WTC11 (cell line): ENCODE measurements at regions not wholly inside any gene's neighbourhood (a gene's known extent, or its start where the extent isn't known, plus 50 kb on each side); places are given as distances from the start of the nearest gene placed in this dataset.

Experiments used
- ATAC-seq: fragments of 200-7000 bp; cut with Tn5 transposase; 2 replicates; pipeline ENCODE4 v1.10.0; 2021; ENCODE audit warnings: mild to moderate bottlenecking, moderate library complexity
- CTCF ChIA-PET: fragments of 300-600 bp; sonication (Branson Sonifier 250); formaldehyde crosslinking; loops from one replicate; lab custom pipeline; 2021; ENCODE audit warnings: antibody characterized with exemption; lab: Charles Lee
- POLR2A ChIA-PET: fragments of 350-600 bp; sonication (Branson Sonifier 250); formaldehyde crosslinking; loops from one replicate; lab custom pipeline; 2021; ENCODE audit warnings: antibody characterized with exemption; lab: Charles Lee
- DNase-seq: peaks from one replicate; pipeline ENCODE4 v3.0.0; 2021; ENCODE audit warnings: low spot score
- H3K27ac Mint-ChIP-seq: 2 replicates; pipeline ENCODE4 v1.8.0; 2021; ENCODE audit warnings: mixed read lengths
- H3K27me3 Mint-ChIP-seq: 2 replicates; pipeline ENCODE4 v1.8.0; 2021; ENCODE audit warnings: low read depth, mild to moderate bottlenecking, moderate library complexity, mixed read lengths
- H3K36me3 Mint-ChIP-seq: 2 replicates; pipeline ENCODE4 v1.8.0; 2021; ENCODE audit warnings: mixed read lengths
- H3K4me1 Mint-ChIP-seq: 2 replicates; pipeline ENCODE4 v1.8.0; 2022; ENCODE audit warnings: mixed read lengths
- H3K4me3 Mint-ChIP-seq: 2 replicates; pipeline ENCODE4 v1.8.0; 2021; ENCODE audit warnings: mild to moderate bottlenecking, moderate library complexity, mixed read lengths
- H3K9me3 Mint-ChIP-seq: 2 replicates; pipeline ENCODE4 v1.8.0; 2021; ENCODE audit warnings: mixed read lengths
- ARID4B ChIP-seq: sonication (generic); formaldehyde crosslinking; IDR thresholded peaks from 2 replicates; pipeline ENCODE4 v1.8.0; 2023; ENCODE audit warnings: missing genetic modification reagents, mild to moderate bottlenecking, borderline replicate concordance
- CREB1 ChIP-seq: sonication (generic); formaldehyde crosslinking; IDR thresholded peaks from 2 replicates; pipeline ENCODE4 v1.8.0; 2023; ENCODE audit warnings: mild to moderate bottlenecking, missing genetic modification reagents
- E2F1 ChIP-seq: sonication (generic); formaldehyde crosslinking; IDR thresholded peaks from 2 replicates; pipeline ENCODE4 v1.8.0; 2022; ENCODE audit warnings: mild to moderate bottlenecking, missing genetic modification reagents
- FOXP1 ChIP-seq: sonication (generic); formaldehyde crosslinking; IDR thresholded peaks from 2 replicates; pipeline ENCODE4 v1.8.0; 2022; ENCODE audit warnings: missing genetic modification reagents, mild to moderate bottlenecking, moderate library complexity, borderline replicate concordance
- IRF2 ChIP-seq: sonication (generic); formaldehyde crosslinking; IDR thresholded peaks from 2 replicates; pipeline ENCODE4 v1.8.0; 2022; ENCODE audit warnings: low read depth, missing genetic modification reagents, borderline replicate concordance
- PRDM15 ChIP-seq: sonication (generic); formaldehyde crosslinking; IDR thresholded peaks from 2 replicates; pipeline ENCODE4 v1.8.0; 2022; ENCODE audit warnings: missing genetic modification reagents
- SOX15 ChIP-seq: fragments of 250-450 bp; sonication (Bioruptor Pico); IDR thresholded peaks from 2 replicates; pipeline ENCODE4 v1.9.0; 2021; ENCODE audit warnings: mild to moderate bottlenecking
- TEAD1 ChIP-seq: sonication (generic); formaldehyde crosslinking; IDR thresholded peaks from 2 replicates; pipeline ENCODE4 v1.8.0; 2022; ENCODE audit warnings: mild to moderate bottlenecking, missing genetic modification reagents
- ZBTB21 ChIP-seq: sonication (generic); formaldehyde crosslinking; IDR thresholded peaks from 2 replicates; pipeline ENCODE4 v1.8.1; 2023; ENCODE audit warnings: mild to moderate bottlenecking, missing genetic modification reagents, borderline replicate concordance
- ZNF219 ChIP-seq: sonication (generic); formaldehyde crosslinking; IDR thresholded peaks from 2 replicates; pipeline ENCODE4 v1.8.0; 2023; ENCODE audit warnings: missing genetic modification reagents, mild to moderate bottlenecking, borderline replicate concordance
- ZNF423 ChIP-seq: fragments of 250-450 bp; sonication (Bioruptor Pico); IDR thresholded peaks from 2 replicates; pipeline ENCODE4 v2.1.2; 2022; ENCODE audit warnings: mild to moderate bottlenecking, moderate library complexity
- ZNF671 ChIP-seq: fragments of 250-450 bp; sonication (Bioruptor Pico); IDR thresholded peaks from 2 replicates; pipeline ENCODE4 v1.8.0; 2021; ENCODE audit warnings: mild to moderate bottlenecking
- TF ChIP-seq, protein P1 (sequence below): sonication (generic); formaldehyde crosslinking; IDR thresholded peaks from 2 replicates; pipeline ENCODE4 v1.8.1; 2023; ENCODE audit warnings: mild to moderate bottlenecking, missing genetic modification reagents, borderline replicate concordance
- TF ChIP-seq, protein P2 (sequence below): fragments of 250-450 bp; sonication (Bioruptor Pico); IDR thresholded peaks from 2 replicates; pipeline ENCODE4 v1.9.0; 2021; ENCODE audit warnings: mild to moderate bottlenecking
- TF ChIP-seq, protein P3 (sequence below): fragments of 250-450 bp; sonication (Bioruptor Pico); IDR thresholded peaks from 2 replicates; pipeline ENCODE4 v1.9.0; 2021; ENCODE audit warnings: moderate library complexity, mild to moderate bottlenecking, inconsistent platforms, borderline replicate concordance

DNA sequence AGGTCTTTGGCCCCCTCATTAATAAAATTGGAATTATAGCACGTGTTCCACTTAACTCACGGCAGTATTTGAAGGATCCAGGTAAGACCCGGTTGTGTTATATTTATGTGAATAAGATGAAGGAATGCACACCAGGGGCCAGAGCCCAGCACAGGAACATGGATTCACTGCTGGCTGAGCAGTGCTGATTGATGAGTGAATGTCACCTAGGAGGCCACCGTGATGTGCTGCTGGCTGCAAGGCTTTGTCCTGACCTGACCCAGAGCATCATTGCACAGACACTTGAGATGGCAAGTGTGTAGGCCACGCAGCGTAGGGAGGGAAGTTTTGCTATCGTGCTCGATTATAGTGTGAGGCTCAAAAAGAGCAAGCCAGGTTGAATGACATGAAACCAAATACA, 350.7 kb upstream of the MGMT start (continued):
- TF ChIP-seq, protein P1, sequence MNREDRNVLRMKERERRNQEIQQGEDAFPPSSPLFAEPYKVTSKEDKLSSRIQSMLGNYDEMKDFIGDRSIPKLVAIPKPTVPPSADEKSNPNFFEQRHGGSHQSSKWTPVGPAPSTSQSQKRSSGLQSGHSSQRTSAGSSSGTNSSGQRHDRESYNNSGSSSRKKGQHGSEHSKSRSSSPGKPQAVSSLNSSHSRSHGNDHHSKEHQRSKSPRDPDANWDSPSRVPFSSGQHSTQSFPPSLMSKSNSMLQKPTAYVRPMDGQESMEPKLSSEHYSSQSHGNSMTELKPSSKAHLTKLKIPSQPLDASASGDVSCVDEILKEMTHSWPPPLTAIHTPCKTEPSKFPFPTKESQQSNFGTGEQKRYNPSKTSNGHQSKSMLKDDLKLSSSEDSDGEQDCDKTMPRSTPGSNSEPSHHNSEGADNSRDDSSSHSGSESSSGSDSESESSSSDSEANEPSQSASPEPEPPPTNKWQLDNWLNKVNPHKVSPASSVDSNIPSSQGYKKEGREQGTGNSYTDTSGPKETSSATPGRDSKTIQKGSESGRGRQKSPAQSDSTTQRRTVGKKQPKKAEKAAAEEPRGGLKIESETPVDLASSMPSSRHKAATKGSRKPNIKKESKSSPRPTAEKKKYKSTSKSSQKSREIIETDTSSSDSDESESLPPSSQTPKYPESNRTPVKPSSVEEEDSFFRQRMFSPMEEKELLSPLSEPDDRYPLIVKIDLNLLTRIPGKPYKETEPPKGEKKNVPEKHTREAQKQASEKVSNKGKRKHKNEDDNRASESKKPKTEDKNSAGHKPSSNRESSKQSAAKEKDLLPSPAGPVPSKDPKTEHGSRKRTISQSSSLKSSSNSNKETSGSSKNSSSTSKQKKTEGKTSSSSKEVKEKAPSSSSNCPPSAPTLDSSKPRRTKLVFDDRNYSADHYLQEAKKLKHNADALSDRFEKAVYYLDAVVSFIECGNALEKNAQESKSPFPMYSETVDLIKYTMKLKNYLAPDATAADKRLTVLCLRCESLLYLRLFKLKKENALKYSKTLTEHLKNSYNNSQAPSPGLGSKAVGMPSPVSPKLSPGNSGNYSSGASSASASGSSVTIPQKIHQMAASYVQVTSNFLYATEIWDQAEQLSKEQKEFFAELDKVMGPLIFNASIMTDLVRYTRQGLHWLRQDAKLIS, result no peak
- TF ChIP-seq, all 79 proteins: peak for 0

DNA sequence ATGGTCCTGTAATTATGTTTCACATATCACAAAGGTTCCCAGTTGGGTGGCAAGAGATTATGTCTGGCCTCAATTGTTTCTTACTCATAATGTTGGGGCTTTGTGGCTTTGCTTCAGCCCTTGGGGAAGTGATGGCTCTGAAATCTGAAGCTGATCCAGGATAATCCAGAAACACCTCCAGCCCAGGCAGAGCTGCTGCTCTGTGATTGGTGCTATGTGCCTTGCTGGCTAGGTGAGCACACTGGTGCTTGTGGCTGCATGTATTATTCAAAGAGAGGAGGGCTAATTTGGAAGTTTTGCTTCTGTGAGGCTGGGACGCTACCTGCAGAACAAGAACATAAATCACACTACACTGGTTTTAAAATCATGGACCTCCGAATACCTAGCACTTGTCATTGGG, 346.6 kb upstream of the MGMT start:
- POLR2A ChIA-PET, result no interaction called here
- peaks cover 2% of the 10 kb centered on the region for H3K36me3 Mint-ChIP-seq
- no peak overlapping the region for H3K27ac Mint-ChIP-seq
- DNase-seq, result no peak
- H3K4me3 Mint-ChIP-seq, result no peak overlapping the region
- no peaks in the 10 kb centered on the region for H3K27me3 Mint-ChIP-seq
- ATAC-seq, result no peak; the same call in 1 of the 2 replicates
- TF ChIP-seq, protein P2, sequence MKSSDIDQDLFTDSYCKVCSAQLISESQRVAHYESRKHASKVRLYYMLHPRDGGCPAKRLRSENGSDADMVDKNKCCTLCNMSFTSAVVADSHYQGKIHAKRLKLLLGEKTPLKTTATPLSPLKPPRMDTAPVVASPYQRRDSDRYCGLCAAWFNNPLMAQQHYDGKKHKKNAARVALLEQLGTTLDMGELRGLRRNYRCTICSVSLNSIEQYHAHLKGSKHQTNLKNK (CRISPR knock-in tag), result no peak
- no peak for TF ChIP-seq CREB1 (CRISPR knock-in tag)
- no peak for TF ChIP-seq ZNF671 (CRISPR knock-in tag)
- no peak for TF ChIP-seq E2F1 (CRISPR knock-in tag)
- TF ChIP-seq FOXP1 (CRISPR knock-in tag), result no peak
- TF ChIP-seq SOX15 (CRISPR knock-in tag), result no peak
- TF ChIP-seq IRF2 (CRISPR knock-in tag), result no peak
- no peak for TF ChIP-seq TEAD1 (CRISPR knock-in tag)
- no peak for TF ChIP-seq ZBTB21 (CRISPR knock-in tag)
- TF ChIP-seq ZNF219 (CRISPR knock-in tag), result no peak
- TF ChIP-seq, protein P3, sequence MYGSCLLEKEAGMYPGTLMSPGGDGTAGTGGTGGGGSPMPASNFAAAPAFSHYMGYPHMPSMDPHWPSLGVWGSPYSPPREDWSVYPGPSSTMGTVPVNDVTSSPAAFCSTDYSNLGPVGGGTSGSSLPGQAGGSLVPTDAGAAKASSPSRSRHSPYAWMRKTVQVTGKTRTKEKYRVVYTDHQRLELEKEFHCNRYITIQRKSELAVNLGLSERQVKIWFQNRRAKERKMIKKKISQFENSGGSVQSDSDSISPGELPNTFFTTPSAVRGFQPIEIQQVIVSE (CRISPR knock-in tag), result no peak
- TF ChIP-seq, all 79 proteins: peak for 0
- CTCF ChIA-PET, result no interaction called here
- H3K9me3 Mint-ChIP-seq, result peaks cover 23% of the 10 kb centered on the region
- H3K4me1 Mint-ChIP-seq, result peaks cover 15% of the 10 kb centered on the region

DNA sequence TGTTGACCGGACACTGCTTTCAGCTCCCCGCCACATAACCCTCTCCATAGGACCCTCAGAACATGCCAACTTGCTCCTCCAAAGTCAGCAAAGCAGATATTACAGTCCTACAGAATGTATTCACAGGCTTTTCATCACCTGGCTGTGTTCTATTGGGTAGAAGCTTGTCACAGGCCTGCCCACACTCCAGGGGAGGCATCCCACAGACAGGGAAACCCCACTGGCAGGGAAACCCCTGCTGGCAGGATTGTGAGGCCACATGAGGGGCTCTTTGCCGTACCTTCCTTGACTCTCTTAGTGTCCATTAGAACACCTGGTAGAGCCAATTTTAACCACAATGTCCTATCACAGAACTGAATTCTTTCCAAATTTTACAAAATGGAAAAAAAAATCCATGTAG, 344.2 kb upstream of the MGMT start:
- TF ChIP-seq ZNF423 (peak; percentile 97), PRDM15 (CRISPR knock-in tag) (no peak), ARID4B (CRISPR knock-in tag) (no peak)
- TF ChIP-seq, protein P3 (CRISPR knock-in tag), result no peak
- ATAC-seq, result no peak
- Mint-ChIP-seq H3K36me3 (peaks cover 8% of the 10 kb centered on the region), H3K9me3 (peaks cover 25% of the 10 kb centered on the region), H3K4me1 (peaks cover 15% of the 10 kb centered on the region), H3K27me3 (no peaks in the 10 kb centered on the region), H3K27ac (no peak overlapping the region), H3K4me3 (no peak overlapping the region)
- ChIA-PET POLR2A (no interaction called here), CTCF (no interaction called here)
- DNase-seq, result no peak
